Body of pancreas (tissue), 4 donors: ENCODE measurements at regions not wholly inside any gene's neighbourhood (a gene's known extent, or its start where the extent isn't known, plus 50 kb on each side); places are given as distances from the start of the nearest gene placed in this dataset.

ENCODE experiments used
- POLR2A ChIP-seq, 3 donors: fragments of 450-650 bp; IDR thresholded peaks; one replicate each; pipeline ENCODE4 v1.6.1; 2016; ENCODE audit warnings: antibody characterized with exemption in 3 of 3, mild to moderate bottlenecking in 2 of 3
- TF ChIP-seq, protein P1 (sequence below), 7 experiments: fragments of 450-650 bp in 4 of 7; fragments of 200-600 bp in 3 of 7; sonication (generic) in 3 of 7; IDR thresholded peaks; one replicate each; pipeline ENCODE4 v1.5.1; 2016 to 2019; ENCODE audit warnings: antibody characterized with exemption in 7 of 7

DNA sequence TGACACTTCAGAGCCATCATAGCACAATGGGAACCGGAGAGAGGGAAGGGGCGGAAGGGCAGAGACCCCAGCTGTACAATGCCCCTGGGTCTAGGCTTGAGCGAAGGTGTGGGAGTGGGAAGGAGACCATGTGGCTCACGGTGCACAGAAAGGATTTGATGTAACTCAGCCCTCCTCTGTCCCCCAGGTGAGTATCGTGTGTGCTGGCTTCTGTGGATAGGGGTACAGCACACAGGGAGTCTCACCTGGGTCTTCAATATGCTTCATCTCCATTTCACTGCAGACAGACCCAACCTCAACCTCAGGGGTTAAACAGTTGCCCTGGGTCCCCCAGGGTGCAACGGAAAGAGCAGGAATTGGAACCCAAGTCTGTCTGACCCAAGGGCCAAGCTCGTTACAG is 122.2 kb downstream of the CDH26 start:
- TF ChIP-seq, protein P1, sequence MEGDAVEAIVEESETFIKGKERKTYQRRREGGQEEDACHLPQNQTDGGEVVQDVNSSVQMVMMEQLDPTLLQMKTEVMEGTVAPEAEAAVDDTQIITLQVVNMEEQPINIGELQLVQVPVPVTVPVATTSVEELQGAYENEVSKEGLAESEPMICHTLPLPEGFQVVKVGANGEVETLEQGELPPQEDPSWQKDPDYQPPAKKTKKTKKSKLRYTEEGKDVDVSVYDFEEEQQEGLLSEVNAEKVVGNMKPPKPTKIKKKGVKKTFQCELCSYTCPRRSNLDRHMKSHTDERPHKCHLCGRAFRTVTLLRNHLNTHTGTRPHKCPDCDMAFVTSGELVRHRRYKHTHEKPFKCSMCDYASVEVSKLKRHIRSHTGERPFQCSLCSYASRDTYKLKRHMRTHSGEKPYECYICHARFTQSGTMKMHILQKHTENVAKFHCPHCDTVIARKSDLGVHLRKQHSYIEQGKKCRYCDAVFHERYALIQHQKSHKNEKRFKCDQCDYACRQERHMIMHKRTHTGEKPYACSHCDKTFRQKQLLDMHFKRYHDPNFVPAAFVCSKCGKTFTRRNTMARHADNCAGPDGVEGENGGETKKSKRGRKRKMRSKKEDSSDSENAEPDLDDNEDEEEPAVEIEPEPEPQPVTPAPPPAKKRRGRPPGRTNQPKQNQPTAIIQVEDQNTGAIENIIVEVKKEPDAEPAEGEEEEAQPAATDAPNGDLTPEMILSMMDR (IDR thresholded peaks at IDR 0.05), result no peak
- TF ChIP-seq POLR2A (IDR thresholded peaks at IDR 0.05), result no peak
